Activated CD4-positive, alpha-beta T cell treated with anti-CD3 and anti-CD28 coated beads for 48 hours (primary cell): ENCODE measurements at regions not wholly inside any gene's neighbourhood (a gene's known extent, or its start where the extent isn't known, plus 50 kb on each side); places are given as distances from the start of the nearest gene placed in this dataset.

Experiments used
- DNase-seq: peaks from one replicate; pipeline ENCODE4 v3.0.0-alpha.2; 2020

GRCh38 chr5:4204276-4205141, 608.9 kb downstream of the IRX1 start:
- no peak for DNase-seq

- DNase-seq = no peak
These were observed 609.8 kb downstream of the IRX1 start for GRCh38 chr5:4205398-4205797.

DNA sequence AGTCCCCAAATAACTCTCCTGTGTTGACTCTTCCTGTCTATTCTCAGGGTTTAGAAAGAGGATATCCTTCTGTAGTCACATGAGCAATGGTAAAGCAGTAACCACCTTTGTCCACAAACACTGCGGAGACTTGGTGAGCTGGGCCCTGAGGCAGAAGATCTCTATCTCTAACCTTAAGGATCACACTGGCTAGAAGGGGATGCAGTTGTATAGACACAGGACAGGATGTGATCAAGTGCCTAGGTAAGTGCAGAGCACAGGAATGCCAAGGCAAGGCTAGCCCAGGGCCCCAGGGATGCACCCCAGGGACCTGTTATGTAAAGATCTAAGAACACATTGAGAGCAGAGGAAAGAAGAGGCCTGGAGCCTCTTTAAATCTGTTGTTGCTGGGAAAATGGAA, 610.5 kb downstream of the IRX1 start:
- DNase-seq = no peak

DNA sequence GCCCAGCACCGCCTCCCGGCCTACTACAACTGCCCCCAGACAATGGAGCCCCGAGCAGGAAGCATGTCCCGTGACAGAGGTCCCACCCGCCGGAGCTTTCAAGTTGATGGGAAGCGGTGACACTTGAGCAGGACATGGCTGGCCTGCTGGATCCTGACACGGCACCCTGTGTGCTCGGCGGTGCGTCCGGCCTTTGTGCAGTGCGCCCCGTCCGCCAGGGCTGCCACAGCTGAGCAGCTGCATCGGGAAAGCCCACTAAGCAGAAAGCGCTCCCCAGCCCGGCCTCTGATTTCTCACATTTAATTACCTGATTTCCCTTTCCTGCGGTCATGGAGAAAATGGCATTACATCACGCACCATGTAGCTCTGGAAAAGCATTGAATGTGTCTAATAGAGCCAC, 611.9 kb downstream of the IRX1 start:
- no peak for DNase-seq

DNA sequence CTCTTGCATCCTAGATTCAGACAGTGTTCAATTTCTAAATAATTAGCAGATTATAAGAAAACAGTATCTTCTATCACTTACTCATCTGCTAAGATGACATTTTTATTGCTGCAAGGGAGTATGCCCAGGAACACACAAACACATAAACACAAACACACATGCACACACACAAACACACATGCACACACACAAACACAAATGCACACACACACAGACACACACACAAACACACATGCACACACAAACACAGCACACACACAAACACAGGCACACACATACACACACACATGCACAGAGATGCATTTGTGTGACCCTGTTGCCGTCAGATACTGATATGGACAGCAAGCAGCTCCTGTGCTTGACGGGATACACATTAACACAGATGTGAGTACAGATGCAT, 612.9 kb downstream of the IRX1 start:
- DNase-seq = no peak

DNA sequence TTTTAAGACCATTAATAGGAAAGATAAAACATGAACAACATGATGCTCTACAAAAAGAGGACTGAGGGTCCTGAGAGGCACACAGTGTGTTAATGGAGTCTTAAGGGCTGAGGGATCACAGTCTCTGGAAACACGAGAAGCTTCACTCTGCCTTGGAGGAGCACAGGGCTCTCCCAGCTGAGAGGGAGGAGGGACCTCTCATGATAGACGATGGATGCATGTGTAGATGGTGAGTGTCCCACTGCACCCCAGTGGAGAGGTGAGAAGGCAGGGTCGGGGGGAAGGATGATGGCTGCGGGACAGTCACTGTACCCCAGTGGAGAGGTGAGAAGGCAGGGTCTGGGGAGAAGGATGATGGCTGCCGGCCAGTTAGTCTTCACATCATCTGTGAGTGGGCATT, 613.4 kb downstream of the IRX1 start:
- DNase-seq = no peak

DNA sequence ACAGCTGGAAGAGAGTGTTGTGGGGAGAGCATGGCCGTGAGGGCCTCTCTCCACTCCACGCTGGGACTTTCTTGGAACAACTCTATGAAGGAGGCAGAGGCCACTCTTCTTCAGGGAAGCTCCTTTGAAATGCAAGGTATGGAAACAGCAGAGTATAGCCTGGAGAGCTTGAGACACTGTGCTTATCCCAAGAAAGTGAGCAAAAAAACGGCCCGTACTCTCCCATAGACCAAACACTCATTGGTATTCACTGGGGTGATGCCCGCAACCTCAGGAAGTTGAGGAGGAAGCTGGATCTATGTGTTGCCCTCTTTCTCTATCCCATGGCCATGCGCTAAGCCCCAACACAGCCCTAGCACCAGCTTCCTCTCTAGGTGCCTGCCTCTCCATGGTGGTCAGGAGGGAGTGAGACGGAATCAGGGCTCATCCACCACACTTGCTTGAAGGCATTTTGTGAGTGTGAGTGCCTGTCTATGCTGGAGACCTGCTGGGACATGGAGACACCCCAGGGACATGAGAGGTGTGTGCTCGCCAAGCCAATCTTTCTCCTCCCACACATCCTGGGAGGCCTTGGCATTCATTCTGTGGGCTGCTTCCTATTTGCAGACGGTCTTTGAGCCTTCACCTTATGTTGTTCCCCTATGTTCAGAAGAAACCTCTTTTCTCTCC, 616.6 kb downstream of the IRX1 start:
- DNase-seq = no peak

DNA sequence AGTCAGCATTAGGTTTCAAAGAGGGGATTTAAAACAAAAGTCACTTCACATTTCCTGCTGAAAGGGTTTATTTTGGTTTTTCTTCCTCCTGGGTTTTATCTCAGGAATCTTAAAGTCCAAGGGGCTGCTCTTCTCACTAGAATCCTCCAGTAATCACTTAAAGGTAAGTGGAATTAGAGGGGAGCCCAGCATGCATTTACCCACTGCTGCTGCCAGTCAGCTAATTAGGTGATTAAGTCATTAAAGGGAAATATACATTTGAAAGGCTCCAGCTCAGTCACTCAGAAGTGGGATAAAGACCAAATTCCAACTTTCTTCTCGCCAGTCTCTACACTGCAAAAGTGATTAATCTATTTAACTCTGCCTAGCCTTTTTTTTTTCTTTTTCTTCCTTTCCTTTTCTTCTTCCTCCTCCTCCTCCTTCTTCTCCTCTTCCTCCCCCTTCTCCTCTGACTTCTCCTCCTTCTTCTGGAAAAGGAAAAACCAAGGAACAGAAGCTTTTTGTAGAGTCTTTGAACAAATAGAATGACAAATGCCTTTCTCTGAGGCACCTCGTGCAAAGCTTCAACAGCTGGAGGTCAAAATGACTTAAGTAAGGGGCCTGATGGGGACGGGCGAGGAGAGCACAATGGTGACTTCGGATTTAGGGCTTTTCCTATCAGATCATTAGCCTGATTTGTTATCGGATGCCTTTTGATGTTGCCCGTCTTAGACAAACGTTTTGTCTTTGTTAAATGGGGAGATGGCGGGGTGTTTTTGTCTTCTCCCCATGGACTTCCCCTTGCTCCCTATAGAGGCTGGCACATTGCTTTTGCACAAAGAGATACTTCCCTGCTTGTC, 617.6 kb downstream of the IRX1 start:
- DNase-seq = no peak

DNA sequence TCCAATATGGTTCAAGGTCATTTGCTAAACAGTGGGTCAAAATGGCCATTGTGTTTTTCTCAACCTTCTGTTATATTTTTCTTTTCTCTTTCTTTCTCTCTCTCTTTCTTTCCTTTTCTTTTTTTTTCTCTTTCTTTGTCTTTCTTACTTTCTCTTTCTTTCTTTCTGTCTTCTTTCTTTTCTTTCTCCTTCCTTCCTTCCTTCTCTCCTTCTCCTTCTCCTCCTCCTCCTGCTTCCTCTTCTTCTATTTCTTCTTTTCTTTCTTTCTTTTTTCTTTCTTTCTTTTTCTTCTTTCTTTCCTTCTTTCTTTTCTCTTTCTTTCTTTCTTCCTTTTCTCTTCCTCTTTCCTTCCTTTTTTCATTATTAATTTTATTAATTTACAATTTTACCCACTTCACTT, 619.5 kb downstream of the IRX1 start:
- DNase-seq = no peak

DNA sequence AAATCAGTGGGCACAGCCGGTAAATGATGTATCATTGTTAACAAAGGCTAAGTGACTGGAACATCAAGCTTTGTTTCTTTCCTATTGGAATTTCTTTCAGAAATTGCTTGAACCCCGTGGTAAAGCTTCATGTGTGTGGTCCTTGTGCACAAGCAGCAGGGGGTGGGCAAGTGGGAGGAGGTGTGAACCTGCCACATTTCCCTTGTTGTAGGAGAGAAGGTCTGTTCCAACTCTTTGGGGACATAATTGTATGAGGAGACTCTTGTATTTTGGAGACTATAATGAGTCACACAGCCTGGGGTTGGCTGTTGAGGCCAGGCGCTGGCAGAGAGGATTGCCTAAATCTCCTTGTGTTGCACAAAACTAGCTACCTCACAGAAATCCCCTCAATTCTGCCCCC, 620.5 kb downstream of the IRX1 start:
- no peak for DNase-seq

- no peak for DNase-seq
These were observed 624.4 kb downstream of the IRX1 start for GRCh38 chr5:4220016-4220415.

DNA sequence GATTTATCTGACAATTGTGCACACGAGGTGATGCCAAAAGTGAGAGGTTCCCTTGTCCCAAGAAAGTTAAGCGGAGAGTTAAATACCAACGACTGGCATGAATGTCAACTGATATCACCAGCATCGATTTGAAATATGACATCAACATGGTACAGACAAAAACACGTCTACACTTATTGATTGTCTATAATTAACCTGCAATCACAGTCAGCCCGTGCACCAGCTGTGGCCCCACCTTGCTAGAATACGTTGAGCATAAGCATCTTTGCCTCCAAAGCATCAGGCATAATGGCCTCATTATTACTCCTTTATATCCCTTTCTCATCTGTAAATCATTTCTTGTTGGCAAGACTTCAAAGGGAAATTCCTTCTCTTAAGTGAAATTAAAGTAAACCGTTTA, 625.4 kb downstream of the IRX1 start:
- DNase-seq = no peak

DNA sequence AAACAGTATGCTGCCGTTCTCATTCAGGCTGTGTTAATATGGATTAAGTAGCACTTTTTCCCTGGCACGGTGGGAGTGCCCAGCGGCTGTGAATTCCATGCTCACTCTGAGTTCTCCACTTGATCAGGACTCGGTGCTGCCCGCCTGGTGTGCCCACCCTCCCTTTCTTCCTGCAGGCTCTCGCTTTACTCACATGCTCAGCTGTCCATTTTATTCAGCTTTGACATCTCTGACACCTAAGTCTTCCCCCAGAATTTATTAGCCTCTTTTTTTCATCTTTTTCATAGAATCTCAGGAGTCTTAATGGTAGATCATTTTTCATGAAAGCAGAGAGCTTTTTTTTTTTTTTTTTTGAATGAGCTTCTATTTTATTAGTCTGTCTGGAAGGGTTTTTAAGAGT, 626.5 kb downstream of the IRX1 start:
- DNase-seq = no peak

DNA sequence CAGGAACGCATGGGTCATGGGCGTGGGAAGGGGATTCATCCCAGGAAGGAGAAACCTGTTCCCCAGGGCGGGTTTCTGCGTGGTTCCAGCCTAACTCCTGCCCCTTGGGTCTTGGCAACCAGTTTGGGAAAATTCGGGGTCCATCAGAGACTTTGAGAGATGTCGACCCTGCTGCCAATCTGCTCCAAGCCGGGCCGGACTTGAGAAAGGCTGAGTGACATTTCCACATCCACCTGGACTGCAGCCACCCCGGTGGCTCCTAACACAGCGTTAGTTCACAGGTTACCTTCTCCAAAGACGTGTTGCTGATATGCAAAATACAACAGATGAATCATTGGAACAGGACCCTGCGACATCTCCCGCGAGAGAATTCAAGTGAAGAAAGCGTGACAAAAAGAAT, 627.2 kb downstream of the IRX1 start:
- DNase-seq = no peak

- DNase-seq = no peak
These were observed 630.1 kb downstream of the IRX1 start for GRCh38 chr5:4225741-4226140.

DNA sequence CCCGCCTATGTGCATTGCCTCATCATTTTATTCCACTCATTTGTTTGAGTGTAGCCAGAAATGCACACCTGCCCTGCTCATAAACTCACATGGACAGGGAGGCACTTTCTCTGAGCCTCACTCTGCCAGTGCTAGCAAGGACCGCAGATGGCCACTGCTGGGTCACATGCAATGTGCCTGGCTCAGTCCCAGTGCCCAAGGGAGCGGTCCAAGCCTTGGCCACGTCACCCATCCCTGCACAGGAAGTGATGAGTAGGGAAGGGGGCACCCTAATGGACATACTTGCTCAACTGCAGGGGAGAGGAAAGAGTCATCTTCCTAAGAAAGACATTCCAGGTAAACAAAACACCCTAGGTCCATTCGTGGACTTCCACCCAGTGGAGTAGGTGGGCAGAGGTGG, 630.9 kb downstream of the IRX1 start:
- DNase-seq = no peak

- no peak for DNase-seq
These were observed 633.1 kb downstream of the IRX1 start for GRCh38 chr5:4228708-4229107.

DNA sequence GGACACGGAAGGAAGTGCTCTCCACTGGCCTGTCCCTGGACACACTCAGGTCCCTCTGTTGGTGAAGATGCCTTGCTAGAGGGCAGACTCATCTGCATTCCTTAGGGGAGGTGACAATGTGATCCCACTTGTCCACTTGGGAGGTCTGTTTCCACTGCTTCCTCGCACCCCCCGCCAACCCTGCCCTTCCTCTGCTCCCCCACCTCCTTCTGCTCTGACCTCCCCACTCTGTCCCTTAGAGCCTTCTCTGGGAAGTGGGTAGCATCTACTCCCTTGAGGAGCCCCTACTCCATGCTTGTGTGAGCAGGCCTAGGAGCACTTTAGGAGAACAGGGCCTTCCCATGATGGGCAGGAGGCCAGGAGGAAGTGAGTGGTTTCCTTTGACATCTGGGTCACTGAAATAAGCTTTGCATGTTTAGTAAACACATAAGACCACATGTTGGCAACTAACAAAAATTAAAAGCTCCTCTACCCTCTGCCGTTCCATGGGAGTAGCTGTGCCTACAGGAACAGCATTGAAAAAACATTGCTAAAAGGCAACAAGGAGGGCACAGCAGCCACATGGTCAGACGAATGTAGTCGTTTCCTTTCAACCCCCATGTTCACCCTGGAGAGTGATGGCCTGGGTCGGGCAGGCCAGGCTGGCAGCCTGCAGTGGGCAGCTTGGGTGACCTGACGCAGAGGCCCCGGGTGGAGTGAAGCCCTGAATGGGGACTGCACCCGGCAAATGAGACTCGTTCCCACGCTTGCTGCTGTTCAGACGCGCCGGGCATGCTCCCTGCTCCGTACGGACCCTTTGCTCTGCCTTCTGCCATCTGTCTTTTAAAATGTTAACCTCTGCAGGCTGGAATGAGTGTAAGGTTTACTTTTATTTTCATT, 634.0 kb downstream of the IRX1 start:
- no peak for DNase-seq

GRCh38 chr5:4230471-4230785, 634.8 kb downstream of the IRX1 start:
- DNase-seq = no peak

DNA sequence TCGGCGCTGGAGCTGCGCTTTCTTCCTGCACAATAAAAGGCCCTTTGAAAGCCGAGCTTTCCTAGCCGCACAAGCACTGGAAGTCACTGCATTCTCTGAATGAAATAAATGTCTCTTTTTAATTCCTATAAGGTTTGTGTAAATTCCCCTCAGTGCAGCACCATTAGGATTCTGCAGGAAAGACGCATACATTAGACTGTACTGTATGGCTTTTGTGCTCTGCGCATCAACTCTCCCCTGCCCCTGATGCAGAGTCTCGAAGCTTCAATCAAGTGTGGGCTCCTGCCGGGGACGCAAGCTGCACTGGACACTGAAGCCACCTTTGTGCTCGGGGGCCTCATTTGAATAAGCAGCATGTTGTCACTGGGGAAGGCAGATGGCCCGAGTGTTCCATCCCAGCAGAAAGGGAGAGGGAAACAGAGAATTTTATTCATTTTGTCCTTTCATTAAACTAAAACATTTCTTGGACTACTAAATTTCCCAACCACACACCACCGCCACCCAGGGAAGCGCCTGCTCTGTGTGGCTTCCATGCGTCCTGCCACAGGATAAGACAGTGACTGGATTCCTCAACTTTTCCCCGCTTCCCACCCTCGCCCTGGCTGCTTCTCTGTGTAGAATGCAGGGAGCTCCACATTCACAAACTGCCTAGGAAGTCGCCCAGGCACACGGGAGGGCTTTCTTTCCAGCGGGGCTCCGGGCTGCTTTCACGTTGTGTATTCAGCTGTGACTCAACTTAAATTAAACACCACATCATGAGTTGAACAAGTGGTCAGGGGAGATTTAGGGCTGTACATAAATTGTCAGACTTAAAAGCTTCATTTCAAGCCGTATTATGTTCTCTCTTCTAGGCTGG, 635.4 kb downstream of the IRX1 start:
- DNase-seq = no peak

DNA sequence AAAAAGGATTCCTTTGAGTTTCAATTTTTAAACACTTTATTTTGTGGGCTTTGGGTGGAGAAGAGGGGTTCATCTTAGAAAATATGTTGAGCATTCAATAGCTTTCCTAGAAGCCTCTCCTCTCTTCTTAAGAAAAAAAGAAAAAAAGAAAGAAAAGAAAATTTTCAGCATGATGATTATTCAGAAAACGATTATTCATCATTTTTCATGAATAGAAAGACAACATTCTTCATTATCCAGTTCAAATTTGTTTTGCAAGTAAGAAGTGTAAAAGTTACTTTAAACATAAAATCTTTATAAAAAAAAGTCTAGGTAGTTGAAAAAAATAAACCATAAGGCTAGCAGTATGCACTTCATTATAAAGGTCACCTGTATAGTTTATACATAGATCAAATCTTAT, 636.5 kb downstream of the IRX1 start:
- no peak for DNase-seq

GRCh38 chr5:4233671-4234070, 638.0 kb downstream of the IRX1 start:
- DNase-seq = no peak
